Upper lobe of left lung (tissue), 4 donors: ENCODE measurements at regions not wholly inside any gene's neighbourhood (a gene's known extent, or its start where the extent isn't known, plus 50 kb on each side); places are given as distances from the start of the nearest gene placed in this dataset.

ENCODE experiments used
- POLR2A ChIP-seq, 4 donors: fragments of 450-650 bp; IDR thresholded peaks; one replicate each; pipeline ENCODE4 v1.5.1; 2016 to 2017; ENCODE audit warnings: antibody characterized with exemption in 4 of 4, mild to moderate bottlenecking in 2 of 4
- TF ChIP-seq, protein P1 (sequence below), 6 experiments: fragments of 450-650 bp in 4 of 6; fragments of 200-600 bp in 2 of 6; sonication (generic) in 2 of 6; IDR thresholded peaks; one replicate each; pipeline ENCODE4 v1.5.1; 2016 to 2019; ENCODE audit warnings: antibody characterized with exemption in 6 of 6

DNA sequence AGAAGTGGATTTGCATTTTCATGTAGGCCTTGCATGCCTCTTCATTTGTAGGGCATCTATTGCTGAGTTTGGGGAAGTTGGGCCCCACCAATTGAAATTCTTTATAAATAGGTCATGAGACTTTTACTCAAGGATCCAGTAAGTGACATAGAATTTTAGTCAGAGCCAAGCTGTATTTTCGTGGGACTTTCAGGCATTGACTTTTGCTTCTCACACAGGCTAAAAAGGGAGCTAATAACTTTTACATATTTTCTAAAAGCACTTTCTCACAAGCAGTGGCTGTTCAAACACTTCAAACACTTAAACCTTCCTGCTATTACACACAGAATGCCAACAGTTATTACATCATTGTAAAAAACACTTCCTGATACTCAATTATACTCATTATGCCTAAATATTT lies 260.5 kb downstream of the MSRB3 start:
- TF ChIP-seq, protein P1, sequence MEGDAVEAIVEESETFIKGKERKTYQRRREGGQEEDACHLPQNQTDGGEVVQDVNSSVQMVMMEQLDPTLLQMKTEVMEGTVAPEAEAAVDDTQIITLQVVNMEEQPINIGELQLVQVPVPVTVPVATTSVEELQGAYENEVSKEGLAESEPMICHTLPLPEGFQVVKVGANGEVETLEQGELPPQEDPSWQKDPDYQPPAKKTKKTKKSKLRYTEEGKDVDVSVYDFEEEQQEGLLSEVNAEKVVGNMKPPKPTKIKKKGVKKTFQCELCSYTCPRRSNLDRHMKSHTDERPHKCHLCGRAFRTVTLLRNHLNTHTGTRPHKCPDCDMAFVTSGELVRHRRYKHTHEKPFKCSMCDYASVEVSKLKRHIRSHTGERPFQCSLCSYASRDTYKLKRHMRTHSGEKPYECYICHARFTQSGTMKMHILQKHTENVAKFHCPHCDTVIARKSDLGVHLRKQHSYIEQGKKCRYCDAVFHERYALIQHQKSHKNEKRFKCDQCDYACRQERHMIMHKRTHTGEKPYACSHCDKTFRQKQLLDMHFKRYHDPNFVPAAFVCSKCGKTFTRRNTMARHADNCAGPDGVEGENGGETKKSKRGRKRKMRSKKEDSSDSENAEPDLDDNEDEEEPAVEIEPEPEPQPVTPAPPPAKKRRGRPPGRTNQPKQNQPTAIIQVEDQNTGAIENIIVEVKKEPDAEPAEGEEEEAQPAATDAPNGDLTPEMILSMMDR (IDR thresholded peaks at IDR 0.05) = no peak
- TF ChIP-seq POLR2A (IDR thresholded peaks at IDR 0.05) = no peak
